ENCODE measurements at regions not wholly inside any gene's neighbourhood (a gene's known extent, or its start where the extent isn't known, plus 50 kb on each side); places are given as distances from the start of the nearest gene placed in this dataset.

GRCh38 chr7:12893292-12893691 is 205.9 kb downstream of the ARL4A start:
- DNase-seq = no peak
- TF ChIP-seq, protein P1, sequence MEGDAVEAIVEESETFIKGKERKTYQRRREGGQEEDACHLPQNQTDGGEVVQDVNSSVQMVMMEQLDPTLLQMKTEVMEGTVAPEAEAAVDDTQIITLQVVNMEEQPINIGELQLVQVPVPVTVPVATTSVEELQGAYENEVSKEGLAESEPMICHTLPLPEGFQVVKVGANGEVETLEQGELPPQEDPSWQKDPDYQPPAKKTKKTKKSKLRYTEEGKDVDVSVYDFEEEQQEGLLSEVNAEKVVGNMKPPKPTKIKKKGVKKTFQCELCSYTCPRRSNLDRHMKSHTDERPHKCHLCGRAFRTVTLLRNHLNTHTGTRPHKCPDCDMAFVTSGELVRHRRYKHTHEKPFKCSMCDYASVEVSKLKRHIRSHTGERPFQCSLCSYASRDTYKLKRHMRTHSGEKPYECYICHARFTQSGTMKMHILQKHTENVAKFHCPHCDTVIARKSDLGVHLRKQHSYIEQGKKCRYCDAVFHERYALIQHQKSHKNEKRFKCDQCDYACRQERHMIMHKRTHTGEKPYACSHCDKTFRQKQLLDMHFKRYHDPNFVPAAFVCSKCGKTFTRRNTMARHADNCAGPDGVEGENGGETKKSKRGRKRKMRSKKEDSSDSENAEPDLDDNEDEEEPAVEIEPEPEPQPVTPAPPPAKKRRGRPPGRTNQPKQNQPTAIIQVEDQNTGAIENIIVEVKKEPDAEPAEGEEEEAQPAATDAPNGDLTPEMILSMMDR (IDR thresholded peaks at IDR 0.05; ENCODE audit: partially characterized antibody, unreplicated experiment) = no peak
- no peak overlapping the region for H3K4me3 Mint-ChIP-seq (ENCODE audit: unreplicated experiment)
- no peak overlapping the region for H3K27ac Mint-ChIP-seq (ENCODE audit: unreplicated experiment)
- no peaks in the 10 kb centered on the region for H3K36me3 Mint-ChIP-seq (ENCODE audit: unreplicated experiment)
- H3K9me3 Mint-ChIP-seq (ENCODE audit: unreplicated experiment) = no peaks in the 10 kb centered on the region
- H3K27me3 Mint-ChIP-seq (ENCODE audit: unreplicated experiment) = no peaks in the 10 kb centered on the region
- no peaks in the 10 kb centered on the region for H3K4me1 Mint-ChIP-seq (ENCODE audit: low read depth, unreplicated experiment)

- no peak overlapping the region for H3K27ac Mint-ChIP-seq (ENCODE audit: unreplicated experiment)
- H3K4me3 Mint-ChIP-seq (ENCODE audit: unreplicated experiment) = no peak overlapping the region
- DNase-seq = no peak
- H3K36me3 Mint-ChIP-seq (ENCODE audit: unreplicated experiment) = no peaks in the 10 kb centered on the region
- H3K9me3 Mint-ChIP-seq (ENCODE audit: unreplicated experiment) = no peaks in the 10 kb centered on the region
- H3K27me3 Mint-ChIP-seq (ENCODE audit: unreplicated experiment) = no peaks in the 10 kb centered on the region
- TF ChIP-seq, protein P1 (IDR thresholded peaks at IDR 0.05; ENCODE audit: partially characterized antibody, unreplicated experiment) = no peak
- H3K4me1 Mint-ChIP-seq (ENCODE audit: low read depth, unreplicated experiment) = no peaks in the 10 kb centered on the region
Observed at GRCh38 chr7:12895296-12895695, 207.9 kb downstream of the ARL4A start.

- Mint-ChIP-seq H3K36me3 (ENCODE audit: unreplicated experiment) (no peaks in the 10 kb centered on the region), H3K4me3 (ENCODE audit: unreplicated experiment) (no peak overlapping the region), H3K27ac (ENCODE audit: unreplicated experiment) (no peak overlapping the region), H3K27me3 (ENCODE audit: unreplicated experiment) (no peaks in the 10 kb centered on the region), H3K9me3 (ENCODE audit: unreplicated experiment) (no peaks in the 10 kb centered on the region), H3K4me1 (ENCODE audit: low read depth, unreplicated experiment) (no peaks in the 10 kb centered on the region)
- TF ChIP-seq, protein P1 (IDR thresholded peaks at IDR 0.05; ENCODE audit: partially characterized antibody, unreplicated experiment) = no peak
- DNase-seq = no peak
Observed at GRCh38 chr7:12896316-12896715, 208.9 kb downstream of the ARL4A start.

GRCh38 chr7:12898004-12898403 is 210.6 kb downstream of the ARL4A start:
- TF ChIP-seq, protein P1 (IDR thresholded peaks at IDR 0.05; ENCODE audit: partially characterized antibody, unreplicated experiment) = no peak
- Mint-ChIP-seq H3K9me3 (ENCODE audit: unreplicated experiment) (no peaks in the 10 kb centered on the region), H3K27me3 (ENCODE audit: unreplicated experiment) (no peaks in the 10 kb centered on the region), H3K4me1 (ENCODE audit: low read depth, unreplicated experiment) (no peaks in the 10 kb centered on the region), H3K27ac (ENCODE audit: unreplicated experiment) (no peak overlapping the region), H3K36me3 (ENCODE audit: unreplicated experiment) (no peaks in the 10 kb centered on the region), H3K4me3 (ENCODE audit: unreplicated experiment) (no peak overlapping the region)
- no peak for DNase-seq

DNA sequence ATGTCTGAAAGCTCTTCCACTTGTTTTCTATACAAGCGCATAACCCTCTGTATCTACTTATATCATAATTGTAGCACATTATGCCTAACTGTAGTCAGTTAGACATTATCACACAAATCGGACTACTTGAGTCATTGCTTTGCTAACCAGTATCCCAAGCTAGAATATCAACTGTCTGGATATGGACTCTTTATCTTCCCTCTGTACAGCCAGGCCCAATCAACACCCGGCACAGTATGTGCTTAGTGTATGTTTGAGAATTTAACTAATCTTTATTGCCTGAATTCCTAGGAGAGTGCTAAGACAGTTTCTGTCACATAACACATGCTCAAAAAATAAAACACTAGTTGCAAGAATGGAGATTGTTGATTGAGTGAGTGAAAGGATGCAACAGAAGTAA is 211.2 kb downstream of the ARL4A start:
- no peak for DNase-seq
- H3K36me3 Mint-ChIP-seq (ENCODE audit: unreplicated experiment) = no peaks in the 10 kb centered on the region
- TF ChIP-seq, protein P1 (IDR thresholded peaks at IDR 0.05; ENCODE audit: partially characterized antibody, unreplicated experiment) = no peak
- no peak overlapping the region for H3K27ac Mint-ChIP-seq (ENCODE audit: unreplicated experiment)
- H3K9me3 Mint-ChIP-seq (ENCODE audit: unreplicated experiment) = no peaks in the 10 kb centered on the region
- no peaks in the 10 kb centered on the region for H3K4me1 Mint-ChIP-seq (ENCODE audit: low read depth, unreplicated experiment)
- no peak overlapping the region for H3K4me3 Mint-ChIP-seq (ENCODE audit: unreplicated experiment)
- no peaks in the 10 kb centered on the region for H3K27me3 Mint-ChIP-seq (ENCODE audit: unreplicated experiment)
